Ovary (tissue), 3 donors: ENCODE measurements at regions not wholly inside any gene's neighbourhood (a gene's known extent, or its start where the extent isn't known, plus 50 kb on each side); places are given as distances from the start of the nearest gene placed in this dataset.

Experiments used
- POLR2A ChIP-seq: fragments of 450-650 bp; IDR thresholded peaks from one replicate; pipeline ENCODE4 v1.6.1; 2017; ENCODE audit warnings: antibody characterized with exemption, mild to moderate bottlenecking, moderate library complexity
- TF ChIP-seq, protein P1 (sequence below), 3 donors: fragments of 450-650 bp in 2 of 3; fragments of 200-600 bp in 1 of 3; IDR thresholded peaks; one replicate each; pipeline versions ENCODE4 v1.5.1 to v1.8.0; 2016 to 2022; ENCODE audit warnings: antibody characterized with exemption in 3 of 3, mild to moderate bottlenecking in 1 of 3
- donor health status: DM: no; HTN: no; CAD: no.

GRCh38 chr6:139828751-139829519, 454.5 kb upstream of the CITED2 start:
- TF ChIP-seq, protein P1, sequence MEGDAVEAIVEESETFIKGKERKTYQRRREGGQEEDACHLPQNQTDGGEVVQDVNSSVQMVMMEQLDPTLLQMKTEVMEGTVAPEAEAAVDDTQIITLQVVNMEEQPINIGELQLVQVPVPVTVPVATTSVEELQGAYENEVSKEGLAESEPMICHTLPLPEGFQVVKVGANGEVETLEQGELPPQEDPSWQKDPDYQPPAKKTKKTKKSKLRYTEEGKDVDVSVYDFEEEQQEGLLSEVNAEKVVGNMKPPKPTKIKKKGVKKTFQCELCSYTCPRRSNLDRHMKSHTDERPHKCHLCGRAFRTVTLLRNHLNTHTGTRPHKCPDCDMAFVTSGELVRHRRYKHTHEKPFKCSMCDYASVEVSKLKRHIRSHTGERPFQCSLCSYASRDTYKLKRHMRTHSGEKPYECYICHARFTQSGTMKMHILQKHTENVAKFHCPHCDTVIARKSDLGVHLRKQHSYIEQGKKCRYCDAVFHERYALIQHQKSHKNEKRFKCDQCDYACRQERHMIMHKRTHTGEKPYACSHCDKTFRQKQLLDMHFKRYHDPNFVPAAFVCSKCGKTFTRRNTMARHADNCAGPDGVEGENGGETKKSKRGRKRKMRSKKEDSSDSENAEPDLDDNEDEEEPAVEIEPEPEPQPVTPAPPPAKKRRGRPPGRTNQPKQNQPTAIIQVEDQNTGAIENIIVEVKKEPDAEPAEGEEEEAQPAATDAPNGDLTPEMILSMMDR (IDR thresholded peaks at IDR 0.05): no peak
- no peak for TF ChIP-seq POLR2A
